Mammary epithelial cell (primary cell): ENCODE measurements at regions not wholly inside any gene's neighbourhood (a gene's known extent, or its start where the extent isn't known, plus 50 kb on each side); places are given as distances from the start of the nearest gene placed in this dataset.

Experiments
- CTCF ChIP-seq, 2 donors: IDR thresholded peaks in 1 of 2; conservative IDR thresholded peaks in 1 of 2; 2 replicates each; pipeline ENCODE4 v1.5.1; 2011 to 2012; ENCODE audit warnings: inconsistent platforms in 2 of 2, low read length in 2 of 2, mild to moderate bottlenecking in 2 of 2, control low read depth in 1 of 2, low read depth in 1 of 2; ENCODE audit not compliant: insufficient read depth in 1 of 2; ENCODE audit errors: extremely low read depth in 1 of 2
- EZH2 ChIP-seq: IDR thresholded peaks from 2 replicates; pipeline ENCODE4 v1.6.1; 2012; ENCODE audit warnings: low read length, inconsistent platforms, borderline replicate concordance

GRCh38 chr2:237260686-237261085, 153.3 kb downstream of the COL6A3 start:
- TF ChIP-seq CTCF (conservative IDR thresholded peaks at IDR 0.05 in 1 of 2, IDR thresholded peaks at IDR 0.05 in 1 of 2; ENCODE audit: extremely low read depth in 1 of 2, insufficient read depth in 1 of 2, low read depth in 1 of 2, low read length in 2 of 2), result no peak
- no peak for TF ChIP-seq EZH2
